SH-SY5Y (cell line): ENCODE measurements at regions not wholly inside any gene's neighbourhood (a gene's known extent, or its start where the extent isn't known, plus 50 kb on each side); places are given as distances from the start of the nearest gene placed in this dataset.

Experiments used
- GATA2 ChIP-seq: IDR thresholded peaks from 2 replicates; pipeline ENCODE4 v1.6.1; 2011; ENCODE audit warnings: mild to moderate bottlenecking, low read depth, low read length
- GATA3 ChIP-seq: IDR thresholded peaks from 2 replicates; pipeline ENCODE4 v1.6.1; 2011; ENCODE audit warnings: low read depth, mild to moderate bottlenecking, low read length, moderate library complexity

- TF ChIP-seq GATA2 = no peak
- TF ChIP-seq GATA3 = no peak
Observed at GRCh38 chr7:26574476-26574875, 282.8 kb downstream of the SNX10 start.
